OCI-LY3 (cell line): ENCODE measurements at regions not wholly inside any gene's neighbourhood (a gene's known extent, or its start where the extent isn't known, plus 50 kb on each side); places are given as distances from the start of the nearest gene placed in this dataset.
"Not testable (repeated sequence)": the region's sequence is repeated elsewhere in the genome, so short reads cannot be mapped to it uniquely, and the experiment has no call there.

Experiments
- EZH2phosphoT487 ChIP-seq: fragments of 200-600 bp; shearing (Covaris generic); IDR thresholded peaks from 2 replicates; pipeline ENCODE4 v1.6.1; 2018; ENCODE audit warnings: antibody characterized with exemption, mixed run types, low read depth
- TF ChIP-seq, protein P1 (sequence below): fragments of 200-600, 300-600 bp; sonication (generic); IDR thresholded peaks from 2 replicates; pipeline ENCODE4 v1.5.1; 2014; ENCODE audit warnings: antibody characterized with exemption, low read length, low read depth

DNA sequence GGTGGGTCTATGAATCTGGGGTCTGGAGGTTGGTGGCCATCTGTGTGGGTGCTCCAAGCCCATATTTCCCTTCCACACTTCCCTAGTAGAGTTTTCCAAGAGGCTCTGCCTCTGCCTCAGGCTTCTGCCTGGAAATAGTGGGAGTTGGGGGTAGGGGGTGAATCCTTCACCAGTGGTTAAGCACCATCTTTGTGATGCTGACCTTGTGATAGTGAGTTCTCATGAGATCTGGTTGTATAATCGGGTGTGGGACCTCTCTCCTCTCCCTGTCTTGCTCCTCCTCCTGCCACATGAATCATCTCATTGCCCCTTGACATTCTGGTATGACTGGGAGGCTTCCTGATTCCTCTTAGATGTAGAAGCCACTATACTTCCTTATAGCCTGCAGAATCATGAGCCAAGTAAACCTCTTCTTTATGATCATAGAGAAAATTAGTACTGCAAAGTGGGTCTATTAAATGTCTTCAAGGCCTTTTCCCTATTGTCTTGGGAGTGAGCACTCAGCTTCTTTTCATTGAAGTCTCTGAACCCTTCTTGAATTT lies 829.8 kb downstream of the FOXD4L5 start:
- TF ChIP-seq, protein P1, sequence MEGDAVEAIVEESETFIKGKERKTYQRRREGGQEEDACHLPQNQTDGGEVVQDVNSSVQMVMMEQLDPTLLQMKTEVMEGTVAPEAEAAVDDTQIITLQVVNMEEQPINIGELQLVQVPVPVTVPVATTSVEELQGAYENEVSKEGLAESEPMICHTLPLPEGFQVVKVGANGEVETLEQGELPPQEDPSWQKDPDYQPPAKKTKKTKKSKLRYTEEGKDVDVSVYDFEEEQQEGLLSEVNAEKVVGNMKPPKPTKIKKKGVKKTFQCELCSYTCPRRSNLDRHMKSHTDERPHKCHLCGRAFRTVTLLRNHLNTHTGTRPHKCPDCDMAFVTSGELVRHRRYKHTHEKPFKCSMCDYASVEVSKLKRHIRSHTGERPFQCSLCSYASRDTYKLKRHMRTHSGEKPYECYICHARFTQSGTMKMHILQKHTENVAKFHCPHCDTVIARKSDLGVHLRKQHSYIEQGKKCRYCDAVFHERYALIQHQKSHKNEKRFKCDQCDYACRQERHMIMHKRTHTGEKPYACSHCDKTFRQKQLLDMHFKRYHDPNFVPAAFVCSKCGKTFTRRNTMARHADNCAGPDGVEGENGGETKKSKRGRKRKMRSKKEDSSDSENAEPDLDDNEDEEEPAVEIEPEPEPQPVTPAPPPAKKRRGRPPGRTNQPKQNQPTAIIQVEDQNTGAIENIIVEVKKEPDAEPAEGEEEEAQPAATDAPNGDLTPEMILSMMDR: not testable (repeated sequence)
- TF ChIP-seq EZH2phosphoT487: not testable (repeated sequence)
